Chondrocyte (in vitro differentiated cells): ENCODE measurements at regions not wholly inside any gene's neighbourhood (a gene's known extent, or its start where the extent isn't known, plus 50 kb on each side); places are given as distances from the start of the nearest gene placed in this dataset.

Source experiments
- DNase-seq: peaks from one replicate; pipeline ENCODE4 v3.0.0; 2021; ENCODE audit warnings: mixed read lengths, low spot score
- H3K27ac Mint-ChIP-seq: one replicate; pipeline ENCODE4 v1.8.0; 2021; ENCODE audit warnings: mild to moderate bottlenecking, moderate library complexity, mixed read lengths; ENCODE audit not compliant: unreplicated experiment
- H3K27me3 Mint-ChIP-seq: 2 replicates; pipeline ENCODE4 v1.8.0; 2021; ENCODE audit warnings: low read depth, mixed read lengths
- H3K36me3 Mint-ChIP-seq: 2 replicates; pipeline ENCODE4 v1.8.0; 2021; ENCODE audit warnings: low read depth, mixed read lengths
- H3K4me1 Mint-ChIP-seq: 2 replicates; pipeline ENCODE4 v1.8.0; 2021; ENCODE audit warnings: low read depth, mild to moderate bottlenecking, mixed read lengths
- H3K4me3 Mint-ChIP-seq: one replicate; pipeline ENCODE4 v1.8.0; 2021; ENCODE audit warnings: mild to moderate bottlenecking, moderate library complexity, mixed read lengths; ENCODE audit not compliant: unreplicated experiment
- H3K9me3 Mint-ChIP-seq: 2 replicates; pipeline ENCODE4 v1.8.0; 2021; ENCODE audit warnings: low read depth, mixed read lengths
- TF ChIP-seq, protein P1 (sequence below): fragments of 200-600 bp; sonication (generic); IDR thresholded peaks from 2 replicates; pipeline ENCODE4 v1.5.0; 2021; ENCODE audit warnings: antibody characterized with exemption, mild to moderate bottlenecking, moderate library complexity

DNA sequence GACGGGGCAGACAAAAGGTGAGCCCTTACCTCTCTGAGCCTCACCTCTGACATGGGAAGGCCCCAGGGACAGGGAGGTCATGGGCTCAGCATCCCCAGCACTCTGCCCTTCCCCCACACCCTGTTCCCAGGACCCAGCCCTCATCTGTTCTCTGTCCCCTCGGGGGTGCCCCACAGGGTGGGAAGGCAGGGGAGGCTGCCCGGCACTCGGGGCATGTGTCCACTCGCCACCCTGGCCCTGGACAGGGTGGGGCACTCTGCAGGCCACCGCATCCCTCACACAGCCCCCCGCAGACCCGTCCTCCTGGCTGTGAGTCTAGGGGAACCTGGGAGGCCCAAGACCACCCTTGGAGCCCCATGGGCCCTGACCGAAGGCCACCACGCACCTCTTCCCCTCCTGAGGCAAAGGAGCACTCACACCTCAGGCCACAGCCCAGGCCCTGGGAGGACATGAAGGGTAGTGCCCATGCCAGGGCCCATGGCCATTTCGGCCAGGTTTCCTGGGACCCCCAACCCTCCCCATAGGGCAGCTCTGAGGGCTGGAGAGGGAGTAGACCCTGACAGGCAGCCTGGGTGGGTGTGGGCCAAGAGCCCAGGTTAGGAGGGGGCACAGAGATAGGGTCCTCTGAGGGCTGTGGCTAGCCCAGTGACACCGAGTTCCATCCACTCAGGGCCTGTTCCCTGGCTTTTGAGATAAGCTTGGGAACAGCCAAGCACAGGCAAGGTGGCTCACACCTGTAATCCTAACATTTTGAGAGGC, 193.1 kb downstream of the IGLL1 start:
- Mint-ChIP-seq H3K36me3 (no peaks in the 10 kb centered on the region), H3K4me3 (no peak overlapping the region), H3K27ac (no peak overlapping the region), H3K9me3 (no peaks in the 10 kb centered on the region), H3K4me1 (peaks cover 4% of the 10 kb centered on the region), H3K27me3 (no peaks in the 10 kb centered on the region)
- TF ChIP-seq, protein P1, sequence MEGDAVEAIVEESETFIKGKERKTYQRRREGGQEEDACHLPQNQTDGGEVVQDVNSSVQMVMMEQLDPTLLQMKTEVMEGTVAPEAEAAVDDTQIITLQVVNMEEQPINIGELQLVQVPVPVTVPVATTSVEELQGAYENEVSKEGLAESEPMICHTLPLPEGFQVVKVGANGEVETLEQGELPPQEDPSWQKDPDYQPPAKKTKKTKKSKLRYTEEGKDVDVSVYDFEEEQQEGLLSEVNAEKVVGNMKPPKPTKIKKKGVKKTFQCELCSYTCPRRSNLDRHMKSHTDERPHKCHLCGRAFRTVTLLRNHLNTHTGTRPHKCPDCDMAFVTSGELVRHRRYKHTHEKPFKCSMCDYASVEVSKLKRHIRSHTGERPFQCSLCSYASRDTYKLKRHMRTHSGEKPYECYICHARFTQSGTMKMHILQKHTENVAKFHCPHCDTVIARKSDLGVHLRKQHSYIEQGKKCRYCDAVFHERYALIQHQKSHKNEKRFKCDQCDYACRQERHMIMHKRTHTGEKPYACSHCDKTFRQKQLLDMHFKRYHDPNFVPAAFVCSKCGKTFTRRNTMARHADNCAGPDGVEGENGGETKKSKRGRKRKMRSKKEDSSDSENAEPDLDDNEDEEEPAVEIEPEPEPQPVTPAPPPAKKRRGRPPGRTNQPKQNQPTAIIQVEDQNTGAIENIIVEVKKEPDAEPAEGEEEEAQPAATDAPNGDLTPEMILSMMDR = no peak
- DNase-seq = no peak

DNA sequence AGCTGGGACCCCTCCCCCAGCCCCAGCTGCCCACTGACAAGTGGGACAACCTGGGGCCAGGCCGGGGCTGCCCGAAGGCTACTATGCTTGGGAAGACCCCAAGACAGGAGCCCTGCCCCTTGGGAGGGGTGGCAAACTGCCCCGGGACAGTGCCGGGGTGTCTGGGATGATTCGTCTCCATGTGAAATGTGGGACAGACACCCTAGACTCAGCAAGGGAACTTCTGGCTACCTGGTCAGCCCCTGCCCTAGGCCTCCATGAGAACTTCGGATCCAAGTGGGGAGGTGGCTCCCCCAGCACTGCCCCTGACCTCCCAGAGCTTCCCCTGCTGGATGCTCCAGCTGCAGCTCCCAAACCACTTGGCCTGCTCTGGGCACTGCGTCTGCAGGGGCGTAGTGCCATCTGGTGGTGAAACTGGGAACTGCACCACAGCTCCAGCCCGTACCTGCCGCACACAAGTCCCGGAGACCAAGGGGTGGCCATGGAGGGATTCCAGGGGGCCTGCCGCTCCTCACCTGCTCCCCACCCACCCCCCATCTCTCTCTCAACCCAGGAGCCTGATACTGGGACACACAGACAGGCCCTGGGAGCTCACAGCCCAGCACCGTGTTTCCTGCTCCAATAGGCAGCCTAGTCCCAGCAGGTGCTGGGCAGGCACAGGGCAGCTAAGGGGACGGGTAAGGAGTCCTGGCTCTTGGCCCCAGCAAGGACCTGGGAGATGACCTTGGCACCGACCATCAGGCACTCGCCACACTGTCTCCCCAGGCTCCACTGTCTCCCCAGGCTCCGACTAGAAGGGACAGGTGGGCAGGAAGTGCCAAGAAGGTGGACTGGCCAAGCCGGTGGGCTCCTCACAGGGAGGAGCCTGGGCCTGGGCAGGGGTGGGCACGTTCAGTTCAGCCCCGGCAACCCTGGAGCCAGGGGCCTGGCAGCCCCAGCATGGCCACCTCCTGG, 194.1 kb downstream of the IGLL1 start:
- no peak overlapping the region for H3K27ac Mint-ChIP-seq
- H3K4me3 Mint-ChIP-seq = no peak overlapping the region
- H3K36me3 Mint-ChIP-seq = no peaks in the 10 kb centered on the region

DNA sequence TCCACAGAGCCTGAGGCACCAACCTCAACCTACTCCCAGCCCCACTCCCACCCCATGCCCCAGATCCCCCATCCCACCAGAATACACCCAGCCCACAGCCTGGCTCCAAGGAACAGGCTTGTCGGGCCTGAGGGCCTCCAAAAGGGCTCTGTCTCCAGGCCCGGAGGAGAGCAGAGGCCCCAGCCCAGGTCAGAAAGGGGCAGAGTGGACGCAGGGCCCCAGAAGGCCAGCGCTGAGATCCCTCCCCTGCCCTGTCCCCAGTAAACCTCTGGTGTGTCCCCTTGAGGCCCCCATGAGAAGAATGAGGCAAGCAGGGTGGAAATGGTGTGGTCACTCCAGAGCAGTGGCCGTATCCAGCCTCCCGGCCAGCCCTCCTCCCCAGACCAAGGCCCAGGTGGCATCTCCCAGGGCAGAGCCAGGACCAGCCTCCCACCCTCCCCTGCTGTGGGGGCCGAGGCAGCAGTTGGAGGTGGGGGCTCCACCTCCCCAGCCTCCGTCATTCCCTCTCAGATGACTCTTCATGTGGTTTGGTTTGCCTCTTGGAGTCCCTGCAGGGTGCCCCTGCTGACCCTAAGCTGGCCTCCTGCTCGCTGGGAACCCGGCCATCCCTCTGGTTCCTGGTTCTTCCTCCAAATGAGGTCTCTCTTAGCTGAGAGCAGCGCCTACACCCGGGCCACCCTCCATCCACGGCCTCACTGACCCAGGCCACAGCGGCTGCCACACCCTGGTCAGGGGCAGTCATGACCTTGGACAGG, 195.0 kb downstream of the IGLL1 start:
- H3K9me3 Mint-ChIP-seq = no peaks in the 10 kb centered on the region
- TF ChIP-seq, protein P1 = no peak
- peaks cover 4% of the 10 kb centered on the region for H3K4me1 Mint-ChIP-seq
- H3K27me3 Mint-ChIP-seq = no peaks in the 10 kb centered on the region
- DNase-seq = no peak
- H3K4me3 Mint-ChIP-seq = no peak overlapping the region
- H3K27ac Mint-ChIP-seq = no peak overlapping the region
- H3K36me3 Mint-ChIP-seq = no peaks in the 10 kb centered on the region

More for the DNA sequence above, 194.1 kb downstream of the IGLL1 start:
- Mint-ChIP-seq H3K4me1 (peaks cover 4% of the 10 kb centered on the region), H3K9me3 (no peaks in the 10 kb centered on the region), H3K27me3 (no peaks in the 10 kb centered on the region)
- no peak for DNase-seq
- TF ChIP-seq, protein P1 = peak; percentile 97

DNA sequence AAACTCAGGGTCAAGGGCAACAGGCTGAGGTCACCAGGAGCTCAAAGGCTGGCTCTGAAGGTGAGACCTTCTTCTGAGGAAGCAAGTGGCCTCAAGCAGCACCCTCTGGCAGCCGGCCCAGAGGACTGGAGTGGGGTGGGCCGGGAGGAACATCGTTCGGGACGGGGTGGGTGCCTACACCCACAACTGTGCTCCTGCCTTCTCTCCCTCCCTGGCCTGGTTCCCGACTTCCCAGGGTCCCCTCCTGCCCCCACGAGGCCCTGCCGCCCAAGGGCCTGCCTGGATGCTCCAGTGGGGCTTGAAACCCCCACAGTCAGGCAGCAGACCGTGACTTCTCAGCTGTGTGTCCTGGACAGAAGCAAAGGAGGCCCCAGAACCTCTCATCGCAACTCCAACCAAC, 195.7 kb downstream of the IGLL1 start:
- Mint-ChIP-seq H3K4me3 (no peak overlapping the region), H3K27ac (no peak overlapping the region), H3K27me3 (no peaks in the 10 kb centered on the region), H3K9me3 (no peaks in the 10 kb centered on the region), H3K4me1 (peaks cover 4% of the 10 kb centered on the region), H3K36me3 (no peaks in the 10 kb centered on the region)
- DNase-seq = no peak
- TF ChIP-seq, protein P1 = no peak
